ENCODE measurements at regions not wholly inside any gene's neighbourhood (a gene's known extent, or its start where the extent isn't known, plus 50 kb on each side); places are given as distances from the start of the nearest gene placed in this dataset.

DNA sequence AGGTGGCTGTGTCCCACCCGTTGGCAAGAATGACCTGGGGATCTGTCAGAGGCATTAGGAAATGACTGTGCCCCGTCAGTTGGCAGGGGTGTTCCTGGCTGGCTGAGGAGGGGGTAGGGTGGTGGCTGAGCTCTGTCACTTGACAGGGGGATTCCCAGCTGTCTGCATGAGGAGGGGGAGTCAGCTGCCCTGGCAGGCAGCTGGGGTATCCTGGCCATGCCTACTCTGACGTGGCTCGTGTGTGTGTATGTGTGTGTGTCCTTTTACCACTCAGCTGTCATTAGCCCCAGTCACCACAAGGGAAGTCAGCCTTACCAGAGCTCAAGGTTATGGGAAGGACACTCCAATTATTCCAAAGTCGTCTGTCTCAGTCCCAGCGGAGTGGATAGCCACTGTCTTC is 93.2 kb downstream of the EFNB1 start:
- no peak for TF ChIP-seq MAFK (IDR thresholded peaks at IDR 0.05; ENCODE audit: low read depth, low read length)
- TF ChIP-seq, protein P1, sequence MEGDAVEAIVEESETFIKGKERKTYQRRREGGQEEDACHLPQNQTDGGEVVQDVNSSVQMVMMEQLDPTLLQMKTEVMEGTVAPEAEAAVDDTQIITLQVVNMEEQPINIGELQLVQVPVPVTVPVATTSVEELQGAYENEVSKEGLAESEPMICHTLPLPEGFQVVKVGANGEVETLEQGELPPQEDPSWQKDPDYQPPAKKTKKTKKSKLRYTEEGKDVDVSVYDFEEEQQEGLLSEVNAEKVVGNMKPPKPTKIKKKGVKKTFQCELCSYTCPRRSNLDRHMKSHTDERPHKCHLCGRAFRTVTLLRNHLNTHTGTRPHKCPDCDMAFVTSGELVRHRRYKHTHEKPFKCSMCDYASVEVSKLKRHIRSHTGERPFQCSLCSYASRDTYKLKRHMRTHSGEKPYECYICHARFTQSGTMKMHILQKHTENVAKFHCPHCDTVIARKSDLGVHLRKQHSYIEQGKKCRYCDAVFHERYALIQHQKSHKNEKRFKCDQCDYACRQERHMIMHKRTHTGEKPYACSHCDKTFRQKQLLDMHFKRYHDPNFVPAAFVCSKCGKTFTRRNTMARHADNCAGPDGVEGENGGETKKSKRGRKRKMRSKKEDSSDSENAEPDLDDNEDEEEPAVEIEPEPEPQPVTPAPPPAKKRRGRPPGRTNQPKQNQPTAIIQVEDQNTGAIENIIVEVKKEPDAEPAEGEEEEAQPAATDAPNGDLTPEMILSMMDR (conservative IDR thresholded peaks at IDR 0.05; ENCODE audit: low read depth, low read length): no peak

All from IMR-90 (cell line).